Stimulated activated CD4-positive, alpha-beta T cell treated with anti-CD3 and anti-CD28 coated beads, Interleukin-15, amount 100 ng/mL, for 48 hours (primary cell): ENCODE measurements at regions not wholly inside any gene's neighbourhood (a gene's known extent, or its start where the extent isn't known, plus 50 kb on each side); places are given as distances from the start of the nearest gene placed in this dataset.
"Not testable (repeated sequence)": the region's sequence is repeated elsewhere in the genome, so short reads cannot be mapped to it uniquely, and the experiment has no call there.

ENCODE experiments used
- DNase-seq, 2 donors: peaks; one replicate each; pipeline ENCODE4 v3.0.0-alpha.2; 2020; ENCODE audit warnings: low read depth in 2 of 2

DNA sequence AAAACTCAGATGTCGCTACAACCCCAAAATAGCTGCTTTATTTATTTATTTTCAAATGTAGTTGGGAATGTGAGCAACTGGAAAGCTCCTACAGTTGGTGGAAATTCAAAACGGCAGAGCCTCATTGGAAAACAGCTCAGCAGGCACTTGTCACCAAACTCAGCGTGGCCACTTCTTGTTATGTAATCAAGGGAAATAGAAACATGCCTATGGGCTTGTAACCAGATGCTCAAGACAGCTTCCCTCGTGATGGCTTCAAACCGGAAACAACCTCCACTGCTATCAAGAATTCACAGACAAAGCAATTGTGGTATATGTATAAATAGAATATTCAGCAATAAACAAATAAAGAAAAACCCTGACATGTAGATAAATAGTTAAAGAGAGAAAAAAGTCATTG, 627.8 kb upstream of the SLC10A2 start:
- no peak for DNase-seq

DNA sequence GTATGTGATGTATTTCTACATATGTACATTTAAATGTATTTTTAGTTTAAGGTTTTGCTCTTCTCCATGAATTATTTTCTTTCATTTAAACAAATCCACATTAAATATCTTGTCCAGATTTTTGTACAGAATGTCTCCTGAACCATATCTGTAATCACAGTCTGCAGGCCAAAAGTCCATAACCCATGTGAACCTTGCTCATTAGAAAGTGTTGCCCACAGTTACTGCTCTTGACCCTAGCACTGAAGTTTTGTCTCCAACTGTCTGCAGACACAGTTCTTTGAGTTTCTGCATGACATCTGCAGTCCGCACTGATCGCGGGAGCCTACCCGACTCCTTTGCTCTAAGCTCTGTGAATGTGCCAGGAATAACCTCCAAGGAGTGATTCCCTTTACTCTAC, 626.2 kb upstream of the SLC10A2 start:
- no peak for DNase-seq

DNA sequence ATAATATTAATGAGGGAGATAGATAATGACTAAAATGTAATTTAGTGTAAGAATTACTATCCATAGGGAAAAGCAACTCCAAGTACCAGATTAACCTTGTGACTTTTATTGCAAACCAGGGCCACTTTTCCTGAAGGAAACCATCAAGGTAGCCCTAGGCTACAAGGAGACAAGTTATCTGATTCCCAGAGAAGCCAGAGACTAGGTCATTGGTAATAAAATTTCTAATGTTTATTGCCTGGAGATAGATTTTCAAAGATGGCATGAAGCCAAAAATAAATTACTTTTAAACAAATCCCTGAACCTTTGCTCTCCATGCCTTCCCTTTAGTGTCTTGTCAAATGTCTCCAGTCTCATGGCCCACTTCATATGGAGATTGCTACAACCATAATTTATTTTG, 610.1 kb upstream of the SLC10A2 start:
- DNase-seq: no peak

DNA sequence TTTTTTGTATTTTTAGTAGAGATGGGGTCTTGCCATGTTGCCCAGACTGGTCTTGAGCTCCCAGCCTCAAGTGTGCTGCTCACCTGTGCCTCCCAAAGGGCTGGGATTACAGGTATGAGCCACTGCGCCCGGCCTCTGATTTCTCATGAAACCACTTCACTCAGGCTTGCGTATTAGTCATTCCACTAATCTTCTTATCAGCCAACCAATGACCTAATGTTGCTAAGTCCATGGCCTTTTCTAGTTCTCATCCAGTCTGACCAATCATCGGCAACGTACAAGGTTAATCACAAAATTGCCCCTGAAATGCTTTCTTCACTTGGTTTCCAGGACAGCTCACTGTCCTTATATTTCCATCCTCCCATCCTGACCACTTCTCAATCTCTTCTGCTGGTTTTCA, 605.3 kb upstream of the SLC10A2 start:
- DNase-seq: no peak

DNA sequence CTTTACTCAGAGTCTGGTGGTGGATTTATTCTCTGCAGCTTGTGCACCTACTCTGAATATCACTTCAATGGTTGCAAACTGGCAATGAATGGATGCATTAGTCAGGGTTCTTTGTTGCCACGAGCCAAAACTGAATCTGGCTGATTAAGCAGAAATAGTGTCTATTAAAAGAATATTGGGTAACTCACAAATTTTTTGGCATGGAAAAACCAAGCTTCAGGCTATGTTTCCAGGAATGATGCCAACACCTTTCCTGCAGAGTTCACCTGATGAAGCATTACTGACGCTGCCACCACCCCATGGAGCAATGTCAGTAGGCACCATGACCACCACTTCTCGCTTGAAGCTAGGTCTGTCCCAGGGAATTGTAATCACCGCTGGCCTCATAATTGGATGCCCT, 597.8 kb upstream of the SLC10A2 start:
- DNase-seq: no peak

DNA sequence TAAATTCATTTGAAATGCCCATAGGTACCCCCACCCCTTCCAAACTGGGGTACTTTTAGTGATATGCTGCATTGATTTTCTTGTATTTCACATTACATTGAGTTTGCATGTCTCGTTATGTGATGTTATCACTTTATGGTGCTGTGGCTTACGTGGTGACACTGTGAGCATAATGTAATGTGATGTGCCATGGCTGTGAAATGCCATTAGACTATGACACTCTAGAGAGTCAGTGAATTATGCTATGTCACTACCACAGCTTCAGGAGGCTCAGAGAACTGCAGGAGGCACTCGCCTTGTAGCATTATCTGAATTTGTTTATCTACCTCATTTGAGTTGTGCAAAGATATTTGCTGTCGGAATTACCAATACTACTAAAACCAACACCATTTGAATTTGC, 590.1 kb upstream of the SLC10A2 start:
- DNase-seq: no peak

DNA sequence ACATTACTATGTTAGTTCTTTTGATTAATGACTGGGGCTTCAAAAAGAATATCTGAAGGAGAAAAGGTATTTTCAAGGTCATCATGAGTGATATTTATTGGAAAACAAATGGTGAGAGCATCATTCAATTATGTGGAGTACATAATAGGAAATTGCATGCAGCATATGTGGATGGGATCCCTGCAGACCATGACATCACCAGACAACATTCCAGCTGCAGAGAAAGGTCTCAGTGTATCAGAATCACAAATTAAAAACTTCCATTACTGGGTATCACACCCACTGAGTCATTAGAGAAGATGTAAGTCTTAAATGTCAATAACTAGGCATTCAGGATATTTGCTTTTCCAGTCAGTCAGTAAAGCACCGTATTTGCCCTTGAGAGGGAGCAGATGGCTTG, 574.4 kb upstream of the SLC10A2 start:
- no peak for DNase-seq

DNA sequence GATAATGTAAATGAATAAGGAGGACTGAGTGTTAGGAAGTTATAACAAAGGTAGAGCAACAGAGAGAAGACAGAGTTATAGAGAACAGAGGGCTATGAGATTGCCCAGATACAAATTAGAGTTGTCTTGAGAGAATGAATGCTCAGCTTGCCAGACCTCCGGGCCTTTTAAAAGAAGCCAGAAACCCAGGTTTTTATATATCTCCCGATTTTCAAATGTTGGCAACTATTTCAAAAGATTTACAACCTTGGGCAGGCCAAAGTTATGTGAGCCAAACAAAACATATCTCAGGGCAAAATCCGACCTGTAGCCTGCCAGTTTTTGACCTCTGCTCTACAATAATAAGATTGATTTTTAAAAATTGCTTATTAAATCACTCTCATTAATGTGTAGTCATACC, 573.1 kb upstream of the SLC10A2 start:
- no peak for DNase-seq

DNA sequence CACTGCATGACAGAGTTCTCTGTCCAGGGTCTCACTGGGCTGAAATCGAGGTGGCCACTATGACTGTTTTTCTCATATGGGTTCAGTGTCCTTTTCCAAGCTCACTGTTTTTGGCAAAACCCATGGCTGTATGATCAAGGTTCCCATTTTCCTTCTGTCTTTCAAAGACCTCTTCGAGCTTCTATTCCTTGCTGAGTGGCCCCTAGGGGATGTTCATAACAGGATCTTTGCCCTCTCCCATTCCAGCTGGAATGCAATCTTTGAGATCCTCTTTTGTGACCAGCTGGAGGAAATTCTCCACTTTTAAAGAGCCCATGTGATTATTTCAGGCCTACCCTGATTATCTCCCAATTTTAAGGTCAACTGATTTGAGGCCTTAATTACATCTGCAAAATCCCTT, 572.5 kb upstream of the SLC10A2 start:
- DNase-seq: no peak

DNA sequence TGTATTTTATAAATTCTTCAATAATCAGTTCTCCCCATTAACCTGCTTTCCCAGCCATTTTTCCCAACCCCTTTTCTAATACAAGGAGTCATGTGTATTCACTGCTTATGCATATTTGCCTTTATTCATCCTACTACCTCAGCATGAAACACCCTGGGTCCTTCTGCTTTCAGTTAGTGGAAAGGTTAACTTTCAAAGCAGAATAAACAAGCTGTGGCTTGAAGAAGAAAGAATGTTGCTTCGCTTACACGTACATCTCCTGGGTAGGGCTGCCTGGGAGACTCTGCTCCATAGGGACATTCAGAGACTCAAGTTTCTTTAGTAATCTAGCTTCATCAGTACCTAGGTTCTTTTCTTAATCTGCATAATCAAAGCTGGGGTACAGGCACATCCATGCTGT, 567.8 kb upstream of the SLC10A2 start:
- DNase-seq: no peak

DNA sequence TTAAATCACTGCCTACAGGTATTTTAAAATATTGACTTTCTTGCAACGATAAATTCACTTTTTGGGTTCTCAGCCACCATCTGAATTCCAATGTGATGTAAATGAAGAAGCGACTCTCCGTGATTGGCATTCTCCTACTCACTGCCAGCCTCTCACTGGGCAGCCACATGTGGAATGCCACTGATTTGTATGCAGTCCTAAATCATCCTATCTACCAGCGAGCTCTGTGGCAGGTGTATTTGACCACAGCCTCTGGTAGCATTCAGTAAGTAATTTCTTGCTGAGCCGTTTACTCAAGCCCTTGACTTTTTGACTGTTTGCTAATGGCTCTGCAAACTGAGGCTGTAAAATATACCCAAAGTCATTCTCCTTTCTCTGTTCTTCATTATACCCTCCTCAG, 559.0 kb upstream of the SLC10A2 start:
- no peak for DNase-seq

DNA sequence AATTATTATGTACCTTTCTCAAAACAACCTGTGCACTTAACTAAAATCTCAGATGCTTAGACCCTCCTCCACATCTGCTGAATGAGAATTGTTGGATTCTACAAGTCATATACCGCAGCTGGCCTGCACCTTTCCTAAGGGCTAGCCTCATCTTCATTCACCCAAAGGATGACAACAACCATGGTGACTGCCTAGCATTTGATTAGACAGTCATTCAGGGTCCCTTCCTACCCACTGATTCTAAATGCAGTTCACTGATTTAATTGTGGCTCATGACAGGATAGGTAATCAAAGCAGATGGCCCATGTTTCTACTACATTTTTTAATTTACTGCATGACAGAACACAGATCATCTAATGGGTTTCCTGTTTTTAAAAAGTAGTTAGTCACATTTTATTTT, 551.9 kb upstream of the SLC10A2 start:
- DNase-seq: no peak

DNA sequence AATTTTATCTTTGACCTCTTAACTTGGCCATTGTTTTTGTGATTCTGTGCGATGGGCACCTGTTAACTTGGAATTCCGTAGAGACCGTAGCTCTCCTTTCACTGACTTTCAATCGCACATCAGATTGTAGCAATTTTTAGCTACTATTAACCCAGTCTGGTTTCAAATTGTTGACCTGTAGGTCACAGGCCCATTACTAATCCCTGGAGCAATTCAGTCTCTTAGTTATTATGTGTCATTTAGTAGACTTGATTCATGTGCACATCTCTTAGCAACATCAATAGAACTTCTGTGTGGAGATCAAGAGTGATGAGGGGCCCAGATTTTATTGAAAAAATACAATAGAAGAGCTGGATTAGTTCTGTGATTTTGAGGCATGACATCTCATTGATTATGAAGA, 549.6 kb upstream of the SLC10A2 start:
- no peak for DNase-seq

DNA sequence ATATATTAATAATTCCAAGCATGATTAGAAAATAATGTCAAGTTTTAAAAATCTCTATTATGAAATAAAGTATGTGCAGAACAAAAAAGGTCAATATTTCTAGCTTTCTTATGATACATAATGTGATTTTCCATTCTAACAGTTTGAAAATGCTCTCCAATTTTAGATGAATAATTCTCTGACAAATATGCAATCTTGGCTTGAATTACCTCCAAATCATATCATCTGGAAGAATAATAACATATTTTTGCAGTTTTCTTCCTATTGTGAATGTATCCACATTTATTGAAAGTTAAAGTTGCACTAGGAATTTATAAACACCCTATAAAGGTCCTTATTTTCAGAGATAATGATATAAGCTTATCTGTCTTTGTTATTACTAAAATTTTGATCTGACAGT, 548.5 kb upstream of the SLC10A2 start:
- DNase-seq: no peak

DNA sequence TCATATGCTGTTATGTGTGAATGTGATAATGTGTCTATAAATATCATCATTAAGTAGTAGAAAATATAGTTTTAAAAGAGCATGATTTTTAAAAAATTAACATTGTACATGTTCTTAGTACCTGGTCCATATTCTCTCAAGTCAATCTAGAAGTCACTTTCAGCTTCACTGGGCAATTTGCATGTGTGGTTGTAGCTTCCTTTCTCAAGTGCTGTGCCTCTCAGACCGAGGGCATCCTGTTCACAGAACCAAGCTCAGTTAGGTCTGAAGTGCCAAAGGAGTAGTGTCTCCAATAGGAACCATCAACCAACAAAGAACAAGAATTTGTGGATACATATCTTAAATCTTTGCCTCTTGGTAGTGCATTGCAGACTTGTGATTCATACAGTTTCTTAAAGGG, 541.8 kb upstream of the SLC10A2 start:
- DNase-seq: no peak

DNA sequence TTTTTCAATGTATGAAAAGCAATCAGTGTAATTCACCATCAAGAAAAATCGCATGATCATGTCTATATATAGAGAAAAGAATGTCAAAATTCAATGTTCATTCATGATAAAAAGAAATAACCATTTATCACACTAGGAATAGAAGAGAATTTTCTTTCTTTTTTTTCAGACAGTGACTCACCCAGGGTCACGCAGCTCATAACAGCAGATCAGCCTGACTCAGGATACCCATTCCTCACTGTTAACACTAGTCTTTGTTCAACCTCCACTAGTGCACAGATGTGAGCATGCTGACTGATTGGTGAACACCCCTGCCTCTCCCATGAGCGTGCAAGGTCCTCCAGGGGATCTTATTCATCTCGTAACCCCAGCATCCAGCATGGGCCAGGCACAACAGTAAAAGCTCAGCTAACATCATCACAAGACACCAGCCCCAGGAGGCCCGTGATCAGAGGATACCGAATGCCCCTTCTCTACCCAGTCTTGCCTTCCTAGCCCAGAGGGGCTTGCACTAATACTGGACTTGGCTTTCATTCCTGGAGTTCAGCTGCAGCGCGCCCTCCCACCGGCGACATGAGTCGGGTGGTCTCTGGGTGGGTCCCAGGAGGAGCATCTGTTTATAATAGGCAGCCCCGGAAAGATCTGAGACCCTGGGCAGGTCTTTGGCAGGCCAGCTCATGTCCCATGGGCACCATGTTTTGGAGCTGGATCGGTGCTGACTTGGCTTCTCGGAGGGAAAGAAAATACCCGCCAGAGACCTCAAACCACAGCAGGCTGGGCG, 539.5 kb upstream of the SLC10A2 start:
- no peak for DNase-seq

DNA sequence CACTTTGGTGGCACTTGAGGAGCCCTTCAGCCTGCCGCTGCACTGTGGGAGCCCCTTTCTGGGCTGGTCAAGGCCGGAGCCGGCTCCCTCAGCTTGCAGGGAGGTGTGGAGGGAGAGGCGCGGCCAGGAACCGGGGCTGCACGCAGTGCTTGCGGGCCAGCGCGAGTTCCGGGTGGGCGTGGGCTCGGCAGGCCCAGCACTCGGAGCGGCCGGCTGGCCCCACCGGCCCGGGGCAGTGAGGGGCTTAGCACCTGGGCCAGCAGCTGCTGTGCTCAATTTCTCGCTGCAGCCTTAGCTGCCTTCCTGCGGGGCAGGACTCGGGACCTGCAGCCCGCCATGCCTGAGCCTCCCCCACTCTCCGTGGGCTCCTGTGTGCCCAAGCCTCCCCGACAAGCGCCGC, 533.7 kb upstream of the SLC10A2 start:
- not testable (repeated sequence) for DNase-seq

DNA sequence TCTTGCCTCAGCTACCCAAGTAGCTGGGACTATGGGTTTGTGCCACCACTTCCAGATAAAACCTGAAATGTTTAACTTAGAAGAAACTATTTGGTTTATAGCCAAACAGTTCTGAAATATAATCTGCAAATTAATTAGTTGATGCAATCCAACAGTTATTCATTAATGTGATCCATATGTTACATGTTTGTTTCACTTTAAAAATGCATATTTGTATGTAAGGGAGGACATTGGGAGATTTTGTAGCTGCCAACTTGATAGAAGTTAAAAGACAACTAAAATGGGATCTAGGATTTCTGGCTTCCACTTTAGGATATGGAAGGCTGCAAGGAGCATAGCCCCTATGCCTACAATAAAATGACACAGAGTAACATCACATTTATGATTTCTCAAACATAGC, 532.5 kb upstream of the SLC10A2 start:
- no peak for DNase-seq

DNA sequence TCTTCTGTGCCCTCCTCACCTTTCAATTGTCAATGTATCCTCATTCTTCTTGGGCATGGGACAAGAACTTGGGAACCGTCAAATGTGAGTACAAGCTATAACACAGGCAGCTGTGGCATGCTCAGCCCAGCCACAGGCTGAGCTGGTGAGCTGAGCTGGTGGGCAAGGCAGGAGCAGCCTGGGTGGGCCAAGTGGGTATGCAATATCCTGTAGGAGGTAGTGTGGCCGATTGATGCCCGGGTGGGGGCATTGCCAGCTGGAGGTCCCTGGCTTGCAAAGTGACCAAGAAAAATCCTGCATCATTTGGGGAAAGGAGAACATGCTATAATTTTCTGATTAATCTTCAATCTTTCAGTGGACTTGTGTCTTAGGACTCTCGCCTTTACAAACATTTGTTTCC, 507.2 kb upstream of the SLC10A2 start:
- DNase-seq: no peak

DNA sequence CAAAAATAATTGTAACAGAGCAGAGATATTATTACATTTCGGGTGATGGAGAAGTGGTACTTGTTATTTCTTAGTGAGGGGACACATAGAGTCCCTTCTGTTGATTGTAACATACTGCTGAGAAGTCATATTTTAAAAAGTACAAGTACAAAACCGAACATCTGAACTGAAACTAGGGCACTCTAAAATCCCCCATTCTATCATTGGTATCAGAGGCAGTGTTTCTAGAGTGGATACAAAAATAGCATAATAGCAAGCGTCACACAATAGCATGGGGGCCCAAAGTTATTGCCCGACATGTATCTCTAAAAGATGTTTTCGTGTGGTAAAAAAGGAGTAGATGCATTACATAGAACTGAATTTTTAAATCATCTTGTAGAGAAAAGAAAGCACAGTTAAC, 502.1 kb upstream of the SLC10A2 start:
- DNase-seq: no peak

DNA sequence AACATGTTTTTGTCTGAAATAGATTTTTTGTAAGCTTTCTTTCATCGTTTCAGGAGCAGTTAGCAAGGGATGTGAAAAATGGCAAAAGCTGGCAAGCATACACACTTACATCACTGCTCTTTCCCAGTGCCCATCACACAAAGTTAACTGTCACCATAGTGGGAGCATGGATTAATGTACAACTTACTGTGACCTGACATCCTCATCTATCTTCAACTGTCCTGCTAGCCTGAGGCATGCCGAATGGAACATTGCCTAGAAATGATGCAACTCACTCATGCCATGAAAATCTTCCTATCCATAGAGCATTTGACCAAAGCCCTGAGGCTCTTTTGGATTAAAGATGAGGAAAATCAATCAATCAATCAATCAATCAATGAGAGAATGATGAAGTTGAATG, 491.7 kb upstream of the SLC10A2 start:
- DNase-seq: no peak

DNA sequence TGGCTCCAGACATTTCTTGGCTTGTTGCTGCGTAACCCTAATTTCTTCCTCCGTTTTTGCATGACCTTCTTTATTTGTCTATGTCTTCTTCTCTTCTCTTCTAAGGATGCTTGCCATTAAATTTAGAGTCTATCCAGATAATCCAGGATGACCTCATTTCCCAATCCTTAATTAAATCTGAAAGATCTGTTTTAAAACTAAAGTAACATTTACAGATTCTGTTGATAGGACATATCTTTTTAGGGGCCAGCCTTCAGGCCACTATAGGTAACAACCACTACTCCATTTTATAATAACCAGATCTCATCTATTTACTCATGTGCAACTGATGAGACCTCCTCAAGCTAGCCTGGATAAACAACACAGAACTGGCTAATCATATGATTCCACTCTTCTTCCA, 490.5 kb upstream of the SLC10A2 start:
- no peak for DNase-seq

DNA sequence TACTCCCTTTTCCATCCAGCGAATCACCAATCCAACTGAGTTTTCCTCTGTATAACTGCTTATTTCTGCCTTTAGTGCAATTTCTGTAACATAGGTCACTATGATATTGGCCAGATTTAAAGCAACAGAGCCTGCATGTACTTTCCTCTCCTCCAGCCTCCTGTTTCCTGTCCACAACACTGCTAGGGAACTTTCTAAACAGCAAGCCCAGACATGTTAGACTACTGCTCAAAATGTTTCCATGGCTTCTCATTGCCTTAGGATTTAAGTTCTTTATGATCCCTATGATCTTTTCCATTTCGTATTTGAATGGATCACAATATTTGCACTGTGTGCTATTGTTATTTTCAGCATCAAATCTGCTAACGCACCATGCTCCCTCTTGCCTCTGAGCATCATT, 481.7 kb upstream of the SLC10A2 start:
- DNase-seq: no peak

DNA sequence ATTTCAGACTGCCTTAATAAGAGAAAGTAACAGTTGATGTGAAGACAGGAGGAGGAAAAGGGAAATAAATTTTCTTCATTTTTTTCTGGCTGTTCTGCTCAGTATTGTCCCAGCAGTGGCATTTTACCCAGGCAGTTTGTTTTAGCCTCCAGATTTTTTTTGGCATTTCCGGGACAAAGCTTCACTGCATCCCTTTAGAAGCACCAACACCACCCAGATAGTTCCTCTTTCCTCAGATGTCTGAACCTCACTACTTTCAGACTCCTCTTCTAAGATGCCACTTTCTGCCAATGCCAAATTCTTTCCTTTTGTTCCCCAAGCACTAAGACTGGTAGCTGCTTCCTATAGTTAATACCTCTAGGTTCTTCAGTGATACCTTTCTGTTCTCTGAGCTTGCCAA, 480.1 kb upstream of the SLC10A2 start:
- no peak for DNase-seq
